ENCODE measurements at regions not wholly inside any gene's neighbourhood (a gene's known extent, or its start where the extent isn't known, plus 50 kb on each side); places are given as distances from the start of the nearest gene placed in this dataset.

DNA sequence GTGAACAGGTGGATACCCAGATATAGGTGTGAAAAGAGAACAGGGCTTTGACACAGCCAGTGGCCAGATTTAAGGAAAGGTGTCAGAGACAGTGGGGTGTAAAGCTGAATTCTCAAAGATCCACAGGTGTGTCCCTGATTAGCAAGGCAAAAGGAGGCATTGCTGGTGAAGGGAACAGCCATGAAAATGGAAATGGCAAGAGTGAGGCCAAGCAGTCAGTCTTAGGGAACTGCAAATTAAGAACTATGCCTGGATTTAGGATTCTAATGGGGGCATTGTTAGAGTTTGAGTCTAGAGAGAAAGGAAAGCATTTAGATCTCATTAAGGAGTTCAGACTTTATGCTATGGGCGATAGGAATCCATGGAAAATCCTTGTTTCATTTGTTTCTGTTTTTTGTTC is 789.2 kb downstream of the MAFB start:
- no peak for DNase-seq

DNA sequence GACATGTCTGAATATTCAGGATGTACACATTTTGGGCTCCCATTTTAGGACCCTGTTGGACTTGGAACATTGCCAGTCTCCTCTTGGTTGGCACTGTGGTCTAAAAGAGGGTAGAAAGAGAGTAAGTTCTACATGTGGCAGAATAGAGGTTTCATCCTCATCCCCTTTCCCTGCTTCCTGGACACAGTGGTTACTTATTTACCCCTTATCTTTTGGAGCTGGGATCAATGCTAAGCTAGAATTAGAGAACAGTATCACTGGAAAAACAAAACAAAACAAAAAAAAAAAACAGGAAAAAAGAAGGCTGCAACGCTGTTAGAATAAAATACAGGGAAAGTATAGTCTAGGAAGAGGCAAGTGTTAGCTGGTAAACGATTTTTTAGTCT is 790.6 kb downstream of the MAFB start:
- no peak for DNase-seq

DNA sequence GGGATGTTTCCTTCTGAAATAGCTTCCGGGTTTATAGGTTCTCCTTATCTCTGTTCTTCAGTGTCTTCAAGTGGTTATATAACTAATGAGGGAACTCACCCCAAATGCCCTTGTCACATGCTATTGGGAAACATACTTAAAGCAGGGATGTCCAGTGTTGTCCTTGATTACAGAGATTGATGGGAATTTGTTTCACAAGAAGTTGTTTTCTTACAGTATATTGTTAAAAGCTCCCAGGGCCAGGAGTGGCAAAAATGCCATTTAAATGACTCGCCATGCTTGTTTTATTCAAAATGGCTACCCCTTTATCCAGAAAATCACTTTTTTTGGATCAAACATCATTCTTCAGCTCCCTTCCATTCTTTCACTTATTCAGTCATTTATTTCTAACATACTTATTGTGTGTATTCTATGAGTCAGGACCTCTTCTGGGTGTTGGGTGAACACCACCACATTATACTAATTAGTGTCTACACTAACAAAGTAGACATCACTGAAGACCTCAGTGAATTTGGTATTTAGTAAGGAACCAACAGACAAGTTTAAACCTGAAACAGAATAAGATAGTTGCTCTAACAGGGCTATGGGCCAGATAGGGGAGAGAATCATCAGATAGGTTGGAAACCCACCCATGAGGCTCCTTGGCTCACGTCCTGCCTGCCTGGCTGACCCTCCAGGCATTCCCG is 791.1 kb downstream of the MAFB start:
- no peak for DNase-seq

DNA sequence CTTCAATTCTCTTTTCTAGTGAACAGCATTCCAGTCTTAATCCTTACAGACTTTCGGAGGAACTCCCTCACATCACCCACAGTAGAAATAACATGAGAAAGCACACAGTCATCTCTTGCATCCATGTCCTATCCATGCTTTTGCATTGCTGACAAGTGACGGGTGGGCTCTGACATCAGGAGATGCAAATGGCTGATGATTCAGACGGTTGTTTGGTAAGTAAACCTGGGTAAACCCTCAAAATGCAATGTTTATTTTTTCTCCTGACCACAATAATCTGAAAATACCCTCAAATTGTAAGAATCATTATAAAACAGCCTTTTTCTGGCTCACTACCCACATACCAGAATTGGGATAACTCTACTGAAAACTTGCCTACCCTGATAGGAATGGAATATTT is 792.0 kb downstream of the MAFB start:
- DNase-seq: no peak

DNA sequence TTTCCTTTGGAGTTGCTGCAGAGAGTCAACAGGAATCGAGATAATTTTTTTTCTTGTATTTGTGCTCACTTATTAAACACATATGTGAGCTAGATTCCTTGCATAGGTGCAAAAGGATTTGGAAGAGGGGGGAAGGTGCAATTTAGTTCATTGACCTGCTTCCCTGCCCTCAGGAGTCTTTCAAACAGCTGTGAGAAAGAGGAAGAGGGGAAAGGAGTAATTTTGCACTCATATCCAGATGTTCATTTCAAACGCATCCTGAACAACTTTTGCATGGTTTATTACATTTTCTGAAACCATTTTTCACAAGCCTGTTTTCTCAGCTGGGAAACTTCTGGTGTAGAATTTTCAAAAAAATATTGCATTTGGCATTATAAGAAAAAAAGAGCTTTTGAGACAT is 795.0 kb downstream of the MAFB start:
- DNase-seq: no peak

DNA sequence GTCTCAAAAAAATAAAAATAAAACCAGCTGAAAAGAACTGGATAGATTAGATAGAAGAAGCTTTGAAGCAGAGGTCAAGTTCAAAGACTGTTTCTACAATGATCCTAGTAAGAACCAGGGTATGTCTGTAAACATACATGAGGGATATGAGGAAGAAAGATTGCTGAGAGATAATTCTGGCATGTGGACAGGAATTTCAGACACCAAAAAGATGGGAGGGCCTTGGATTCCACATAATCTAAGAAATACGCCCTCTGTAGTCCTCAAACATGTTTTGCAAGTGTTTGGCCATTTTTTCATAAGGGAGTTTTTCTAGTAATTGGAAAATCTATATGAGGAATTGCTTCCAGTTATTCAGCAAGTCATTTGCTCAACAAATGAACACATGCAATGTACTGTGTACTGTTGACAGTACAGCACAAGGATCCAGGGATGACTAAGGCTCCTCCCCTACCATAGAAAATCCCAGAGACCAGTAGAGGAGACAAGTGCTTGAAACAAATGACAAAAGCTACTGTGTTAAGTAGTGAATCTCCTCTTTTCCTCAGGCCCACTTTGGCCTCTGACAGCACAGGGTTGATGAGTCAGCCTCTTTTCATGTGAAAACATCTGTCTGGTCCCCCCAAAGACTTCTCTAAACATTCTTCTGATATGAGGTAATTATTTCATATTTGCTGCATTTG is 795.9 kb downstream of the MAFB start:
- no peak for DNase-seq

DNA sequence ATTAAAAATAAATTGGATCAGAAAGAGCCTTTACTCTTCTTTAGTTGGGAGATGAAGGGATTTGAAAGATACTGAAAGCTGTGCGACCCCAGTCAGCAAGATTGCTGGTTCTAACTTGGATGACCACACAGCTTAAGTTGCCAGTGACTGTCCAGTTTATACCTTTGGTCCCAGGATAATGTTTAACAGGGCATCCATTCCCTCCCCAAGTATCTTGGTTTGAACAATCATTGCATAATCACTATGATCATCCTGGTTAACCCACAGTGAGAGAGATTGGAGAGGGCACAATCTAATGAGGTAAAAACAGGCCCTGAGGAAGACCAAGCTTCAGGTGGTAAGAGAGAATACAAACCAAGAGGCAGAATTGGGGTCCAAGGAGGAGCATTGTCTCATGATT is 798.3 kb downstream of the MAFB start:
- DNase-seq: no peak

DNA sequence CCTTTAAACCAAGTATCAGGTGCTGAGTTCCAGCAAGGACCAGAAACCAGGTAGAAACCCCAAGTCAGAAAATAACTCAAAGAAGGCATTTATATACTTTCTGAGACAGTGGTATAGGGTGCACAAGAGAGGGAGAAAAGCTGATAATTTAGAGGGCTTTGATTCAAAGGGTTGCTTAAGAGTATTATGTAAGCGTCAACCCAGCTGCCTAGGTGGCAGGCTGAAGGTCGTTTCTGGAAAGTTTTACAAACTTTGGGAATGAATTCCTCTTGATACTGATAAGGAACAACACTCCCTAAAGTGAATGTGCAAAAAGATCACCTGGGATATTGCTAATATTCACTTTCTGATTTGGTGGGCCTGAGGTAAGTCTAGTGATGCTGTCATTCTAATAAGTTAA is 800.7 kb downstream of the MAFB start:
- DNase-seq: no peak

DNA sequence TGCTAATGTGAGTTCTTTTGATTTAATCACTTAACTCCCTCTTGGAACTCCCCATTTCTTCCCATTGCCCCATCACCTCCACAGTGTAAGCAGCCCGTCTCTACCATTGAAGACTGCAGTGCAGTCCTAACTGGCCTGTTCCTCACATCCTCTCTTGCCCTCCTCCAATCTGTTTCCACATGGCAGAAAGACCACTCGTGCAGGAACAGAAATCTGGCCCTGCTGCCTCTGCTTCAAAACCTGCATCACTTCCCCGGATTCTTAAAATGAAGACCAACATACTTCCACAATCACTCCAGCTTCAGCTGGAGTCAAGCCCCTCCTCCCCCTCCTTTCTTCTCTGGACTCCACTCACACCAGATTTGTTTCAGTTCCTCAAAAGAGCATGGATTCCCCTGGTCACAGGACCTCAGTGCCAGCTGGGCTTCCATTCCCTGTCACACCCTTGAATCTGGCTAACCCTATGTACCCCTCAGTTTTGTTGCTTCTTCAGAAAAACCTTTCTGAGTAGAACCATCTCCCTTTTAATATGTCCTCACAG is 802.3 kb downstream of the MAFB start:
- DNase-seq: no peak

DNA sequence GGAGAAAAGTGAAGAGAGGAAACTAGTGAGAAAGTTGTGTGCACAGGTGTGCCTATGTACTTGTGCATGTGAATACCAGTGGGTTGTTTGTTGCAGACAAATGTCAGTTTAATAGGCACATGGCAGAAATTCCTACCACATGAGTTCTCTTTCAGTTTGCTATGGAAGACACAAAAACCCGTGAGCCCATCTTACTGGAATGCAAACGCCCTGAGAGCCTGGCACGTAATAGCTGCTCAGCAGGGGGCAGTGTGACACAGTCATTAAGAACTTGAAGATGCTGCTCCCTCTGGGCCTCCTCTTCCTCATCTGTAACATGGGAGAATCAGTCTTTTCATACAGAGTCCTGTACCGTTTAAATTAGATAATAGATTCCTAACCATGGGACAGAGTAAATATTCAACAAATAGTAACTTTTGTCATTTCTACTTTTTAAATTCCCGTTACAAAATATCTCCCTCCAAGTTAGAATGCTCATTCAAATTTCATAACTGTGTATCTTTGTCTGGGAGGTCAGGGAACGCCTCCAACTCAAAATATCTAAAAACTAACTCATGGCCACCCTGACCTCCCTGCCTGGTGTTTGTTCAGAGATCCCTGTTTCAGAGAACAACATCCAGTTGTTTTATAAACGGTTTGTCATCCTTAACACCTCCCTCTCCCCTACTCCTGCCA is 802.9 kb downstream of the MAFB start:
- no peak for DNase-seq

DNA sequence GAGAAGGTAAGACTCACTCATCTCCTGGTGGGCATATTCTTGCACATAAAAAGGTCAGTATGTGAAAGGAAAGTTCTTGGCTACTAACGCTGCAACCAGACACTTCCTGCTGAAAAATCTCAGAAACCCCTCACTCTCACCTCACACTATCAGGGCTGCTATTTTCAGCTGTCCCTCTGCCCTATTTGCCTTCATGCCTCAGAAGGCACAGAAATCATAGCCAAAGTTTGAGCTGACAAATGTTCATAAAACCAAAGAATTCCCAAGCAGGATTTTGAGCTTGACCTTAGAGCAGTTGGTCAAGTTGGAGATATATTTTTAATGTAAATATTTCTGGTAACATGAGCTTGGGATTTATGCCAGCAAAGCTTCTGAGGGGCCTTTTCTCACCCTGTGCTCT is 806.2 kb downstream of the MAFB start:
- no peak for DNase-seq

DNA sequence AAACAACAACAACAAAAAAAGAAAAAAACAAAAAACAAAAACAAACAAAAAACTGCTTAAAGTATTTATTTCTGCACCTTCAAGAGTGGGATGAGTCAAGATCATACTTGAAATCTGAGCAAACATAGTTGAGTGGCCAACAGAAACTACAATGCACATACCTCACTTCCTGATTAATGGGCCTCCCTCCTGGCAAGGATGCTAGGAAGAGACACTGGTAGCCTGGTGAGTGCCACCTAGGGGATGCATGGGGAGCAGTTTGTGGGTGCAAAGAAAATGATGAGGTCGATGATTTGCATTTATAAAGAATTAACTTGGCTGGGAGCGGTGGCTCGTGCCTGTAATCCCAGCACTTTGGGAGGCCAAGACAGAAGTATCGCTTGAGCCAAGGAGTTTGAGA is 808.1 kb downstream of the MAFB start:
- DNase-seq: no peak

DNA sequence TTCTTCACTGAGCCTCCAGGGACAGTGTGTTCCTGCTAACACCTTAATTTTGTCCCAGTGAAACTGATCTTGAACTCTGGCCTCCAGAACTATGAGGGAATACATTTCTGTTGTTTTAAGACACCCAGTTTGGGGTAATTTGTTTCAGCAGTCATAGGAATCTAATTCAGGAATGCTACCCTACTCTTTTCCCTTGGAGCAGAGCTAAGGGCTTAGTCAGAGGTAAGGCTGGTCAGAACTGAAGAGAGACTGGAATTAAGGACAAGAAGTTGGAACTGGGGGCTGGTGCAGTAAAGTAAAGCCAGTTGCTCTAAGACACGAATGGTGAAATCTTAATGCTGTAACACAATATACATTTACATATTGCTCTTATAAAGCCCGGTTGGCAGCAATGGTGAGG is 809.7 kb downstream of the MAFB start:
- no peak for DNase-seq

DNA sequence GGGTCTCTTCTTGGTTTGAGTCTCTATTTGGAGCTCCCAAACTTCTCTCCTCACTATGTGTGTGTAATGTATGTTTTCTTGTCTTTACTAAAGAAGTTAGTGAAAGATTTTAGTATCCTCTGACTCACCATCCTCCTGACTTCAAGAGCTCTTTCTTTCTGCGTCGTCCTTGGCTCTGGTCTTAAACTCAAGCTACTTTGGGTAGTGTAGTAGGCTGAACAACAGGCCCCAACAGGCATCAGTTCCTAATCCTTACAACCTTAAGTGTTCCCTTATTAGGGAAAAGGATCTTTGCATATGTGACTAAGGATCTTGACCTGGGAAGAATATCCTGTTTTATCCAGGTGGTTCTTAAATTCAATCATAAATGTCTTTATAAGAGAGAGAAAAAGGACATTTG is 810.2 kb downstream of the MAFB start:
- DNase-seq: no peak

DNA sequence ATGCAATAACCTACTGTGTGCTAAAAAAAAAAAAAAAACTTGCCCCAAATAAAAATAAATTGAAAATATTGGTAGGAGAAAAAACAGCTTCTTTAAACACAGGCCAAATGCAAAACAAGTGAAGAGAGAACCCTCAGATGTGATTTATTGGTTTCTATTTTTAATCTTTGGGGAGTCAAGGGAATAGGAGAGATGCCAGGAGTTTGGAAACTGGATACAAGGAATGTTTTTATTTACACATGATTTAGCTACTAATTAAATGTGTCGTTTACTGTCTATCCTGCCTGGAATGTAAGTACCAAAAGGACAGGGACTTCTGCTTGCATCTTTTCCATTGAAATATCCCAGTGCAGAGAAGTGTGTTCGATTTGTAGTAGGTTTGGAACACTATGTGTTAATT is 810.7 kb downstream of the MAFB start:
- DNase-seq: no peak

DNA sequence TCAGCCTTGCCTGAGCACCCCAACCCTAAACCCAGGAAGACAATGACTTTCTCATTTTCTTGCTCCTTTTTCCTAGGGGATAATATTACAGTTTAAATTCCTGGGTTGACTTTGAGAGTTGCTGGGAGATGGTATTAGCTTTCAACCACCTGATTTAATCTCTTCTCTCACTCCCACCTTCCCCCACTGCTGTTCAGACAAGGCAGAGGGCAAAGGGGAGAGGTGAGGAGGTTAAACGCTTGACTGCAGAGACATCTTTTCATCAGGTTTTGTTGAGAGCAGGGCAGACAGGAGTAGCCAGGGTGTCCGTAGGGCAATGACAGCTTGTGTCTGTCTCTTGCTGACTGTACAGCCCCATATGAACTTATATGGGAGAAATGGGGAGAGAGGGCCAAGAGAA is 811.2 kb downstream of the MAFB start:
- peak; percentile 85 for DNase-seq

DNA sequence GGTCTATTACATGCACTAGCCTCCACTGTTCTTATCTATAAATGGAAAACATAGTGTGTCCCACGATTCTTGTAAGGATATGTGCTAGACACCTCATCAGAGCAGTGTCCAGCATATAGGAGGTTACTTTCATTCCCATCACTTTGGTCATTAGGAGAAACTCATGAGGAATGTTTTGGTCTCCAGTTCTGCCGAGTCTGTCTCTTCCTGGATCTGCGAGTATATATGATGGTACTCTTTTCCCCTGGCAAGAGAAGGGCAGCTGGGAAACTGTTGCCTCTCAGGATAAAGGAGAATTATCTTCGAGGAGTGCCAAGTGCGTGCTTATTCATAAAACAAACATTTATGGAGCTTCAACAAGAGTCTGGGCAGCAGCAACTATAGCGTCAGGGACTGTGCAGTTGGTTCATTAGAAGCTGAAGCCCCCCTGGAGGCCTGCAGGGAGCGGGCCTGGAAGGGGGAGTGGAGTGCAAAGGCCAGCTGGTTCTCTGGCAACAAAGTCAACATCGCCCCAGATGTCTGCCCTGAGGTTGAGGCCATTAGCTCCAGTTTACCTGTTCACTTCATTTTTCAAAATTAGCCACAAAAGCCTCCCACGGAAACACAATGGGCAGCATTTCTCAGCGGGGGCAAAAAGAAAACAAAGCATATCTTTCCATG is 811.9 kb downstream of the MAFB start:
- no peak for DNase-seq

DNA sequence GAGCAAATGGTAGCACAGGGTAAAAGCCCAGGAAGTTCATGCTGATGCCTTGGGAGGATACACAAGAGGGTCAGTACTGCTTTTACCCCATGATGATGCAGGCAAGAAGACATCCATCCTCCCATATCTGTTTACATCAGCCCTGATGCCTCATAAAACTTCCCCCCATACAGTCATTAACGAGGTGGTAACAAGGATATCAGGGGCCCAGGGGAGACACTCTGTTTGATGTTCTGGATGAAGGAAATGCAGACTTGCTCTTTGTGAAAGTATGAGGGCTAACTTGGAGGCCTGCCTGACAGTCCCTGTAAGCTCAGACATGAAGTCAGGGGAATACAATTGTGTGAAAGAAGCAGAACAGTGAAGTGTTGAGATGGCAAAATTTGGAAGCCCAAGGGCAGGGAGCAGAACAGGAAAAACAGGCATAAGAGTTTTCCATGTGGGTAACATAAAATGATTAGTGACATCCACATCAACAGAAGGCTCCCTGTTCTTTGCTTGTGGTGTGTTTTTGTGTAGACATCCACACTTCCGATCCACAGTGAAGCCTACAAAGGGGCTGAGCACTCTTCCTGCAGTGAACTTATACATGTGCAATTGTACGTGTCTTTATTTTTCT is 813.4 kb downstream of the MAFB start:
- DNase-seq: no peak

DNA sequence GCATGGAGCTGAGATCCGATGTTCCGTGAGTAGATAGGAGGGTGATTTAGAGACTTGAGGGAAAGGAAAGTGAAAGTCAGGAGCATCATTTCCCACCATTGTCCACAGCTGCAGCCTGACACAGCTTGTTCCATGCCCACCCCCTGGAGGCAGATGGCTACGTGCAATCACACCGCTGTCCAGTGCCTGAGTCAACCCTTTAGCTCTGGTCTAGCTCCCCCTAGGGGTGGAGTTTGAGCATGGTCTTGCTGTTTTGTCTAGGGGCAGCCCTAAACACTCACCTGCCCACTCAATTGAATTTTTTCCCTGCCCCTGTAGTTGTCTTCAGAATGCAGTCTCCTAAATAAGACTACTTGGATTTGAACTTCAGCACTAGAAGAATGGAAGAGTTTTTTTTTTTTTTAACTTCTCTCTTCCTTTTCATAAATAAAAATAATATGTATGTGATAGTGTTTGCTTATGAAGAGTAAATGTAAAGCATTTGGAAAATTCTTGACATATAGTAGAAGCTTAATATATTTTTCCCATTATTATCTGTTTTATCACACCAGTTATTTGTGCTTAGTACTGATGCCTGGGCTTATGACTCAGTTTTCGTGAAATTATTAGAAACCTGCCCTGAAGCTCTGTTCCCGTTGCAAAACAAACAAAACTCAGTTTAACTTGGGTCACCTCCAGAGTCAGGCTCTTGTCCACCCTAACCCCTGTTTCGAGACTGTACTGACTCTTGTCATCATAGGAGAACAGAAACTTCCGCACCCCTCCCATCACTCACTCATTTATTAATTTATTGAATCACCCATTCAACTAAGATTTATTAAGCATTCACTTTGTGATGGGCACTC is 814.8 kb downstream of the MAFB start:
- no peak for DNase-seq

DNA sequence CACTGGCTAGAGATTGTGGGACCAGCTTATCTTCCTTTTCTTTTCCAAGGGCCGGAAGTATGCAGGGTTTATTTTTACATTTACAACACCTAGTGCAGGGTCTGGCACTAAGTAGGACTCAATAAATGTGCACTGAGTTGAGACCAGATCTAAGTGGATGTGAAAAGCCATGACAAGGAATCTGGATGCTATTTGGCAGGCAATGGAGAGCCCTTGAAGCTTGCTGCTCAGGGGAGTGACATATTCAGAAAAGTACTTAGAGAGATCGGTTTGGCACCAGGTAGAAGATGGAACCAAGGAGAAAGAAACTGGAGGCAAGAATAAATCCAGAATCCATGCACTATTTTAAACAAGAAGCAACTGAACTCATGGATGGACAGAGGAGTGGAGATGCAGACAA is 815.8 kb downstream of the MAFB start:
- no peak for DNase-seq

DNA sequence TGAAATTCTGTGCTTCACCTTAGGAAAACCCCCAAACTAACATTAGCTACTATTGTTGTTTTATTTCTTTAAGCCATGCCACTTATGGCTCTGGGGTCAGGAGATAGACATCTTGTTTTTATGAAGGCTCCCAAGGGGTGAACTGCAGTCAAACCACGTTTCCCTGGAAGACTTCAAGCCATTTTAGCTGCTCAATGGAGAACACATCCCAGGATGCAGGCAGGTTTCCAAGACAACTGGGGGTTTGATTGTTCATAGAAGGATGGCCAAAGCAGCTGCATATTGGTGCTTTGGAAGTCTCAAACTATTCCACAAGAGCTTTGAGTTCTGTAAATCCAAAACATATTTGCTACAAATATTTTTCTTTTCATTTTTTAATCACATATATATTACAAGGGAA is 818.0 kb downstream of the MAFB start:
- no peak for DNase-seq

DNA sequence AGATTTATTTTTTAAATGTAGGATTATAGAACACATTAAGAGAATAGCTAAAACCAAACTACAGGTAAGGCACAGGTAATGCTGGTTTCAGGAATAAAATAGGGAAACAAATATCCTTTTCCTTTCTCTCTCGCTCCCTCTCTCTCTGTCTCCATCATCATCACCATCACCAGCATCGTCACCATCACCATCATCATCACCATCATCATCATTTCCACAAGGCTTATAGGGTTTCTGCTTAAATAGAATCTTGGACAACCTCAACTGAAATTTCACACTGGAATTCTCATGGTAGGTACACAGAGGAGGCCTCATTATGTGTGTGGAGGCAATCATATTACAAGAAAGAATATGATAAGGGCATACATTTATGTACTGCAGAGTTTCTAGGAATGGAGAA is 823.6 kb downstream of the MAFB start:
- no peak for DNase-seq
